Inflammatory macrophage treated with lipopolysaccharide for 1 hour (primary cell): ENCODE measurements at regions not wholly inside any gene's neighbourhood (a gene's known extent, or its start where the extent isn't known, plus 50 kb on each side); places are given as distances from the start of the nearest gene placed in this dataset.
"Not testable (repeated sequence)": the region's sequence is repeated elsewhere in the genome, so short reads cannot be mapped to it uniquely, and the experiment has no call there.

ENCODE experiments used
- DNase-seq, 2 donors: peaks; one replicate each; pipeline ENCODE4 v3.0.0-alpha.2; 2020 to 2022

DNA sequence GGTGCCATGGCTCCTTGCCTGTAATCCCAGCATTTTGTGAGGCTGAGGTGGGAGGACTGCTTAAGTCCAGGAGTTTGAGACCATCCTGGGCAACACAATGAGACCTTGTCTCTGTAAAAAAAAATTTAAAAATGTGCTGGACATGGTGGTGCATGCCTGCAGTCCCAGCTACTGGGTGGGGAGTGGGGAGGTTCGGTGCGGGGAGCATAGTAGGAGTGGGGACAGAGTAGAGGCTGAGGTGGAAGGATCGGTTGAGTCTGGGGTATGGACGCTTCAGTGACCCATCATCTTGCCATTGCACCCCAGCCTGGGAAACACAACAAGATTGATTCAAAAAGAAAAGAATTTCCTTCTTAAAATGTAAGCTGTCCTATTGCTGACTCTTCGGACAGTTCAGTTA lies 1490.0 kb upstream of the GBE1 start:
- DNase-seq: no peak

DNA sequence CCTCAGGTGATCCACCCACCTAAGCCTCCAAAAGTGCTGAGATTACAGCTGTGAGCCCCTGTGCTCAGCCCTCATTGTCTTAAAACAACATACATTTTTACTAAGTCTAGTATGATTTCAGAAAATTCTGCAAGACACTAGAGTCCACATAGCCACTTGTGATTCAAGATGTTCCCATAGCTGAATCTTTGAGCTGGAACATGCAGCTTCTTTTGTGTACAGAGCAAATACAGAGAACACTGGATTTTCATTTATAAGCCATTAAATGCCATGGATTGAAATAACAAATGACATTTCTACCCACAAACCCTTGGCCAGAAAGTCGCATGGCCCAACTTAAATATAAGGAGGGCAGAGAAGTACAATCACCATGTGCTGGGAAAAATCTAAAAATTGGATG lies 1489.2 kb upstream of the GBE1 start:
- no peak for DNase-seq

DNA sequence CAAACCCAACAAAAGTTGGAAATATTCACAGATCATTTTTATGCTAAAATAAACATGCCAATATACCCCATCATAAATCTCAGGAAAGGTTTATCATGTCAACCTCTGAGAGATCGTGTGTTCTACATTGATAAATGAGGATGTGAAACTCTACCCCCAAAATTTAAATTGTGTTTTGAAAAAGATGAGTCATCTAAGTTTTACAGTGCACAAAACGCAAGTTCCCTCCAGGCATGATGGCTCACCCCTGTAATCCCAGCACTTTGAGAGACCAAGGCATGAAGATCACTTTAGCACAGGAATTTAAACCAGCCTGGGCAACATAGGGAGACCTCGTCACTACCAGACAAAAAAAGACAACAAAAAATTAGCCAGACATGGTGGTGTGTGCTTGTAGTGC lies 1487.0 kb upstream of the GBE1 start:
- no peak for DNase-seq

DNA sequence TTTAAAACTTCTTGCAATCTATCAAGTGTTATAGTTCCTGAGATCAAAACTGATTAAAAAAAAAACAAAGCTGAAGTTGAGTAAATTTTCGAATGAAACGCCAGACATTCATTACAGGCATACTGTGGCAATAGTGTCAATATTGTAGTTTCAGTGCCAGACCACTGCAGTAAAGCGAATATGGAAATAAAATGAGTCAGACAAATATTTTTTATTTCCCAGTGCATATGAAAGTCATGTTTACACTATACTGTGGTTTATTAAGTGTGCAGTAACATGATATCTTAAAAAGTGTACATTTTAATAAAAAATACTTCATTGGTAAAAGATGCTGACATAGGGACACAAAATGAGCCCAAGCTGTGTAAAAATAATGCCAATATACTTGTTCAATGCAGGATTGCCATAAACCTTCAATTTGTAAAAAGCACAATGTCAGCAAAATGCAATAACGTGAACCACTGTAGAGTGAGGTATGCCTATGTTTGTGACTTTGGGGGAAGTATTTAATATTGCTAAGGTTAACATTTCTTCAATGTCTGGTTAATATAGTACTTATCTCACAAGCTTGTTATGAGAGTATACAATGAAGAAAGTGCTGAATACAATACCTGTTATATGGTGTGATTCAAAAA lies 1473.9 kb upstream of the GBE1 start:
- DNase-seq: no peak

DNA sequence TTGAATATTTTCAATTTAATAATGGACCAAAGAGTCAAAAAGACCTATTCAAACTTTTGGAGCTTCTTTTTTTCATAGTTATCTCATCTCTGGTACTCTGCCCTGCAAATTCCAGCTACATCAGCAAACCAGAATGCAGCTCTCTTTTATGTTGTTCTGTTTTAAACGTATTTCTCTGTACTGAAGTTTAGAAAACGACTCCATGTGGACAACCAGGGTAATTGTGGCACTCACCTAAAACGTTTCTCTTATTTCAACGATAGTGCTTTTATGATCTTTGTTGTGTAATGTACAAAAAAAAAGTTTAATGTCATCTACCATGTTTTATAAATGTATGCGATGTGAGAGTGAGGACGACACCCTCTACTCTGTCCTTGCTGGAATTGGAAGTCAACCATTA lies 1472.3 kb upstream of the GBE1 start:
- DNase-seq: no peak

DNA sequence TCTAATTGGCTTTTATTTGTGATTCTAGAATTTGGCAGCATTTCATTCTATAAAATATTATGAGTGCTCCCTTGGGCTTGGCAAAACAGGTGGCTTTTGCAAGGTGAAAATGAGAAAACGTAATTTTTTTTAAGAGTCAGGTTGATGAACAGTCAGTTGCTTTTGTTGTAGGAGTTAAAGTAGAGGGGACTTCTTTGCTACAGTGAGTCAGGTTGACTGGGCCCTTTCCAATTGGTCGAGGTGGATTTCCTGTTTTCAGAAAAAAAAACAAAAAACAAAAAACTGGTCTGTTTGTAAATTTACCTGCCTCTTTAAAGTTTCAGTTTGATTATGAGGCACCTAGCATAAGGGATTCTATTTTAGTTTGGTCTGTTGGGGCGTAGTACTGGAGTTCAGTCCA lies 1469.4 kb upstream of the GBE1 start:
- DNase-seq: no peak

DNA sequence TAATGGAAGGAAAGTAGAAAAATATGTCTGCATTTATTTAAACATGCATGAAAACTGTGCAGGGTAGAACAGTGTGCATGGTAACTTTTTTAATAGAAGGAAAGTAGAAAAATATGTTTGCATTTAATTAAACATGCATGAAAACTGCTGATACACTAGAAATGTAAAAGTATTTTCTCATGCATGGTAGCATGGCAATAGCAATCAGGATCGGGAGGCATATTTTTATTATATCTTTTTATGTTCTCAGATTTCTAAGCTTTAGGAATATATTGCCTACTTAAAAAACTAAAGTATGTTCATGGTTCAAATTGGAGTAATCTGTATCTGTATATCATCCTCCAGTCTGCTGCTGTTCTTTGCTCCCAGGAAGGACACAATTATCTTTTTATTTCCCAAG lies 1468.9 kb upstream of the GBE1 start:
- DNase-seq: no peak

DNA sequence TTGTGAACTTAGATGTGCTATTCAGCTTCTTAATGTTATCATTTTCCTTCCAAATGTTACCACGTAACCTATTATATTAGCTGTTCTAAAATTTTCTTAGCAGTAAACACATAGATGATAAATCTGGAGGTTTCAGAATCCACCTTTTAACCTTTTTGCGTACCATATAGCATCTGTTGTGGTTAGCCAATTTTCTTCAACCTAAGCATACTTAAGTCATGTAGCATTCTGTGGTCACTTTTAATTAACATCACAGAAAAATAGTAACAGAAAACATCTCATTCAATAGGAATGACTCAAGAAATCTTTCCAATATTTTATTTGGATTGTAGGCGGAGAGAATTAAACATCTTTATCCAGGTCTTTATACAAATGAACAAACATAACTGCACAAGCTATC lies 1465.3 kb upstream of the GBE1 start:
- DNase-seq: no peak

DNA sequence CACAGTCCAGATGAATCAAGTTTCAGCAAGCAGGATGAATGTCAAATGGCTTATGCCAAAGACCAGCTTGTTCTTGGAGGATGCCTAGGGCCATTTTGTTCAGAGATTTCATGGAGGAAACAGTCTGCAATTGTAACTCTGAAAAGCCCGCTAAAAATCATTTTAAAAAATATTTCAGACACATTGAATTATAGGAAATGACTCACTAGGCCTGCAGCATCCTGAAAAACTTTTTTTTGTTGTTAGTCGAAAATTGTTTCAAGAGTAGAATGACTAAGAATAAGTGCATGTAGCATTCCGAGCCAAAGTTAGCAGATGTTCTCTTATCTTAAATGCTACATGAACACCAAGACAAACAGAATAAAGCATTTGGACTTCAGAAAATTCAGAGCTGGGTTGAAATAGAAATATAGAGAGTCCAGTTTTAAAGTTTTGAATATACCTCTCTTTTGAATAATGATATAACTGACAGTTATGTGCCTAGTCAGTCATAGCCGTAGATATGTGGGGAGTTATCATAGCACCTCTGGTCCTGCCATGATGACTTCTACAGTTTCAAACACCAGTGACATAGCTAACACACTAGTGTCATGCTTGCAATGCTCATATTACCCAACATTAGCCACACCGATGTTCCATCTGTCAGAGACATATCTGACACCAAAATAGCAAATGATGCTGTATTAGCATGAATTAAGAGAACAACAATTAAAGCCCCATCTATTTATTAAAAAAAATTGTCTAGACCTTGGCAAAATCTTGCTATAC lies 1462.8 kb upstream of the GBE1 start:
- DNase-seq: no peak

DNA sequence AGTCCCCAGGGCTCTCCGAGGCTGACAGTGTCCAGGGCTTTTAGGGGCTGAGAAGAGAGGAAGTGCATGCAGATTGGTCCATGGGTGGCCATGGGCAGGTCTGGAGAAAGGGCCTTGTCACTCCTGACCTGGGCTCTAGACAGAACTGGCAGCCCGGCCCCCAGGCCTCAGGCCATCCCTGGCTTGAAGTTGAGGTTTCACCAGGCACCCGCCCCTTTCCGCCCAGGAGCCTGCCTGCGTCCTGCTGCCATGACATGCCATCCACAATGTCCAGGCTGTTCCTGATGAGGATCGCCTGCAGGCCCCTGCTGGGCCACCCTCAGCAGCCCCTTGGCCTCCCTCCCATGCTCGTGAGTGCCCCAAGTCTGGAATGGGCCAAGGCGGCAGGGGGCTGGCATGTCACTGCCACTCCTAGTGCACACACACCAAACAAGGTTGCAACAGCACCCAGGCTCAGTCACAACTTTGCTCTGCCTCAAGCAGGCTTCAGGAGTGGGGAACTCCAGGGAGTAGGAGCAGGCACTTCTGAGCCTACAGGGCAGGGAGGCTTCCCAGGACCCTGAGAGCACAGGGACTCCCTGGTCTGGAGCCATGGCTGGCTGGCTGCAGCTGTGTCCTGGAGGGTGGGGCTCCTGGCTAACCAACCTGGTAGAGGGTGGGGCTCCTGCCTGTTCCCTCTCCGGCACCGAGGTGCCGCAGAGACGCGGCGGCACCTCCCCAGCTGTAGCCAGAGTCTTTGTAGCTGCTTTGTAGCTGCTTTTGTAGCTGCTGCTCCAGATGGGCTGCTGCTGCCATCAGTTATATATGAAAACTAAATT lies 1457.1 kb upstream of the GBE1 start:
- DNase-seq: no peak

DNA sequence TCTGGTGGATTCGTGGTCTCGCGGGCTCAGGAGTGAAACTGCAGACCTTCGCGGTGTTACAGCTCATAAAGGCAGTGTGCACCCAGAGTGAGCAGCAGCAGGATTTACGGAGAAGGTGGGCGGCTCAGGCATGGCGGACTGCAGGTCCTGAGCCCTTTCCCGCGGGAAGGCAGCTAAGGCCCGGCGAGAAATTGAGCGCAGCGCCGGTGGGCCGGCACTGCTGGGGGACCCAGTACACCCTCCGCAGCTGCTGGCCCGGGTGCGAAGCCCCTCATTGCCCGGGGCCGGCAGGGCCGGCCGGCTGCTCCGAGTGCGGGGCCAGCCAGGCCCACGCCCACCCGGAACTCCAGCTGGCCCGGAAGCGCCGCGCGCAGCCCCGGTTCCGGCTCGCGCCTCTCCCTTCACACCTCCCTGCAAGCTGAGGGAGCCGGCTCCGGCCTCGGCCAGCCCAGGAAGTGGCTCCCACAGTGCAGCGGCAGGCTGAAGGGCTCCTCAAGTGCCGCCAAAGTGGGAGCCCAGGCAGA lies 1456.2 kb upstream of the GBE1 start:
- not testable (repeated sequence) for DNase-seq

DNA sequence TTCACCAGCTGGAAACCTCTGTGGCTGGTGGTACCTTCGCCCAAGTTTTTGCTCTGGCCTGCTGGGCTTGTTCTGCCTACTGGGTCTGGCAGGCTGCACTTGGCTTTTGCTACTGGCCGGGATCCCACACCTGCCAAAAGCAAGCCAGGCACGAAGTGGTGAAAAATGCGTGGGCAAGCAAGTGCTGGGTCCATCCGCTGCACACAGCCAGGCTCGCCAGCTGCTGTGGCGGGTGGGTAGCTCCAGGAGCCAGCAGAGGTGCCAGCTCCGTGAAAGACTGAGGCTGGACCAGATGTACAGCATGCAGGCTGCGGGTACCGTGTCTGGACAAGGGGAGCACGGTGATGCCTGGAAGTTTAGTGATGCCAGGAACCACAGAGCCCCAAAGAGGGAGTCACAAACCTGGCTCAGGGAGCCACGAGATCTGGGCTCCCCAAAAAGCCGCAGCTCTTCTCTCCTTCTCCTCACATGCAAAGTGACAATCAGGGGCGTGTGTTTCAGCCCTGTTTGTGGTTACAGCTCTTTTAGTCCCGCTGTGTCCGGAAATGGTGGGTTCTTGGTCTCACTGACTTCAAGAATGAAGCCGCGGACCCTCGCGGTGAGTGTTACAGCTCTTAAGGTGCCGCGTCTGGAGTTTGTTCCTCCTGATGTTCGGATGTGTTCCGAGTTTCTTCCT lies 1455.6 kb upstream of the GBE1 start:
- DNase-seq: no peak

DNA sequence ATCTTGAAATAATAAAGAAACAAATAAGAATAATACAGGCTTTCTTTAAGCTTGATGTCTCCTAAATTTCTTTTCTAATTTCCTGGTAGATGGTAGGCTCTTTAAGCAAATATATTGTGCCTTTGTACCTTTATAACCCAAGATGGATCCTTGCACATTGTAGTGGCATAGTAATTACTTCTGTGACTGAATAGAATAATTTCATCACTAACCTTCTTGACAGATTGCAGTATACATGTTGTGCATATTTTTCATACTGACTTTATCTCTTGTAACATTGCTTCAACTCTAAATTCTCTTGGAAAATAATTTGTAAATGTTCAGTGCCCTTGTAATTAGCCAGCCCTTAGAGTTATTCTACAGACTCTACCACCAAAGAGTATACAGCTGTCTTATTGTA lies 1433.8 kb upstream of the GBE1 start:
- DNase-seq: no peak

DNA sequence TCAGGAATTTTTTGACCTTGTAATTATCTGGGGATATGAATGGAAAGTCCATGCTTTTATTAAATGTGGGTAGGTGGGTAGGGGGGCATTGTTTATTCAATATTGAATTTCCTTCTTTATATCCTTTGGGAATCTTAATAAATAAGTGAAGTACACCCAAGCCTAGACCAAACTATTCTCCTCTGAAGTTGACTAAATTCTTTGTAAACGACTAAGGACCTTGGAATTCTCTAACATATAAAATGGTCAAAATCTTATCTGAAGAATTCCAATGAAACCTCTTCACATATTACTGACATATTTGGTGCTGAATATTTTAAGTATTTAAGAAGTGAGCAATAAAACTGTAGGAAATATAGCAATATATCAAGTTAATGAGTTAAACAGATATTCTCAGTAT lies 1432.1 kb upstream of the GBE1 start:
- DNase-seq: no peak

DNA sequence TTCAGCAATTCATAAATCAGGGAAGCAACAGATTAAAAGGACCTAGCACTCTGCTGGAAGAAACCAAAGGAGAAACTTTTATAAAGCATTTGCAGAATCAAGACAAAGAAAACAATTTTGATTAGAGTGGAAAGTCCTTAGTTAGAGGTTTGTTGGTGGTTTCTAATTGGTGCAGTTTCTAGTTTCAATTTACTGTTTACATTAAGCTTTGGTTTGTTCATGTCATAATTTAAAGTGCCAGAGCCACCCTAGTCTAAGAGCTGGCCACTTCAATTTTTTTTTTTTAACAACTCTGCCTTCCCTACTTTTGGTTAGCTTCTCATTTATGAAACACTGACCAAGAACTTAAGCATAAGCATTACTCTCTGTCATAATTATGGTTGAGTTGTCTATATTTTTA lies 1428.2 kb upstream of the GBE1 start:
- DNase-seq: no peak

DNA sequence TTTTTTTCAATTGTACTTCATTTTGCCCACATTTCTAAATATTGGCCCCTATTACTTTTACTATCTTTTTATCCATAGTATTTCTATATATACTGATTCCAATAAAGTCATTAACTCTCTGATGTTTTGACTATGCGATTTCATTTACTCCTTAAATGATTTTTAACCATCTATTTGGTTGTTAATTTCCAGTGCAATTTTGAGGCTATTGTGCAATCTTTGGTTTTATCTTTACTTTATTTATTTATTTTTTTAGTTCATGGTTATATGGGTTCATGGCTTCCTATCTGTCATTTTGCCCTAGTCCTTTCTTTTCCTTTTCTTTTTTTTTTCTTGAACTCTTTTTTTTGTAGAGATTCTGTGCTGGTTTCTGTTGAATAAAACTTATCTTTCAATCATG lies 1408.0 kb upstream of the GBE1 start:
- no peak for DNase-seq

DNA sequence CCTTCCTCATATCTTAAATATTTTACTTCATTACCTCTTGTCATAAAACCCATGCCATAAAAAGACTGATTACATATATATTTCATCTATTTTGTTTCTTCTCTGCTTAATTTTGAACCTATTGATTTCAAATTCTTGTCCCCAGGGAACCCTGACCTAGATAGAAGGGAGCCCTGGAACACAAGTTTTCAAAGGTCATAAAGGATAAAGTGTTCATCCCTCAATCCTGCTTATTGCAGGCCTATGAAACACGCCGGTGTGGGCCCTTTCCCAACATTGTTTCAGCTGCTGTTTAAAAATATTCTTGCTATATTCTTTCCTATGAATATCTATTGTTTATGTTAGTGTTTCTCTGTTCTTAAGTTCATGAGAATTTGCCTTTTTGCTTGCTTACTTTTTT lies 1389.5 kb upstream of the GBE1 start:
- no peak for DNase-seq

DNA sequence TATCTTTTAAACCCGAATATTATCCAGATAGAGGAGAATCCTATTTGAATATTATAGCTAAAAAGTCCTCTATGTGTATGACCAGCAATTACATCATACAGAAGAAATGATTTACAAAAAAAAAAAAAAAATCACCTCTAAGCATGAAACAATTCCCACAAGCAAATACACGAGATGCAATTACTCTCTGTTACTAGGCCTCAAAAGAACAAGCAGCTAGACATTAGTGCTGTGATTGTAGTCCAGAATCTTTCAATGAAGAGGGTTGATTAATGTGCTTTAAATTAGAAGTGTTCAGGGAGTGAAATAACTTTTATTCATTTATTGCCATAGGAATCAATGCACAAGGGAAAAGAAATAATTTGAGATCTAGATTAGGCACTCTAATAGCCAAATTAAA lies 1379.5 kb upstream of the GBE1 start:
- no peak for DNase-seq

DNA sequence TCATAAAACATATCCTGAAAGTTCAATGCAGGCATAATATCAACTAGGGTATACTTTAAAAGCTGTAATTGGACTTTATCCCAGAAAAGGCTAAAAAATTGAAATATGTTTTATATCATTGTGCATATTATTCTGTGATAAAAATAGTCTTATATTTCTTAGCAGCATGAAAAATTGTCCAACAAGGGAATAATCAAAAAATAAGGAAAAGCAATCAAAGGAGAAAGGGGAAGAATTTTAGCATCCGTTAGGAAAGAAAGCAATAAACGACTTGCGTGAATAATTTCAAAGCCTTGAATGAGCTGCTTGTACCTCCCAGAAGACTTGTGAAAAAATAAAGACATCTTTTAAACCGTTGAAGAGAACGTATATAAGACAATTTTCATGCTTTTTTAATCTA lies 1369.8 kb upstream of the GBE1 start:
- DNase-seq: no peak

DNA sequence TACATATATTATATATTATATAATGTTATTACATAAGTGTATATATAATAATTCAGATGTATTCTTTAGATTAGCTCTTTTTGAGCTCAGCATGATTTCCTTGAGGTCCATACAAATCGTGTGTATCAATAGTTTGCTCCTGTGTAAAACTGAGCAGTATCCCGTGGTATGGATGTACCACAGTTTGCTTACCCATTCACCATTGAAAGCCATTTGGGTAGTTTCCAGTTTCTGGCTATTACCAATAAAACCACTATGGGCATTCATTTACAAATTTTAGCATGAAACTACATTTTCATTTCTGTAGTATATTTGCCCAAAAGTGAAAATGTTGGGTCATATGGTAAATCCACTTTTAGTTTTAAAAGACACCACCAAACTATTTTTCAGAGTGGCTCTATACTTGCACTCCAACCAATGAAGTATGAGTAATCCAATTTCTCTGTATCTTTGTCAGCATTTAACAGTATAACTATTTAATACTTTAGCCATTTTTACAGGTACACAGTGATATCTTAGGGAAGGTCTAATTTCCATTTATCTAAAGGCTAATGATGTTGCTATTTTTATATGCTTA lies 1361.4 kb upstream of the GBE1 start:
- DNase-seq: no peak

DNA sequence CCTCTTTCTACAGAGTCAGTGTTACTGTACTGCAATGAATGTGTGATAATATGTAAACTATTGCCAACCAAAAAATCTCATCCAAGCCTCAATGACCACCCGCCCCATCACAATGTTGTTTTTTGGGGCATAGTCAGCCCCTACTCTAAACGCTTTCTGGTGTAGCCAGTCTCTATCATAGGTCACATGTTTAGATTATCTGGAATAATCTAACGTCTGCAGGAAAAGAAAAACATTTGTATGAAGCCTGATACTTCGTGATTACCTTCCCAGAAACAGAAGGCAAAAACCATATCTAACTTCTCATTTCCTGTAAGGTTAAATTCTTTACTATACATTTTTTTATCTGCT lies 1331.8 kb upstream of the GBE1 start:
- no peak for DNase-seq

DNA sequence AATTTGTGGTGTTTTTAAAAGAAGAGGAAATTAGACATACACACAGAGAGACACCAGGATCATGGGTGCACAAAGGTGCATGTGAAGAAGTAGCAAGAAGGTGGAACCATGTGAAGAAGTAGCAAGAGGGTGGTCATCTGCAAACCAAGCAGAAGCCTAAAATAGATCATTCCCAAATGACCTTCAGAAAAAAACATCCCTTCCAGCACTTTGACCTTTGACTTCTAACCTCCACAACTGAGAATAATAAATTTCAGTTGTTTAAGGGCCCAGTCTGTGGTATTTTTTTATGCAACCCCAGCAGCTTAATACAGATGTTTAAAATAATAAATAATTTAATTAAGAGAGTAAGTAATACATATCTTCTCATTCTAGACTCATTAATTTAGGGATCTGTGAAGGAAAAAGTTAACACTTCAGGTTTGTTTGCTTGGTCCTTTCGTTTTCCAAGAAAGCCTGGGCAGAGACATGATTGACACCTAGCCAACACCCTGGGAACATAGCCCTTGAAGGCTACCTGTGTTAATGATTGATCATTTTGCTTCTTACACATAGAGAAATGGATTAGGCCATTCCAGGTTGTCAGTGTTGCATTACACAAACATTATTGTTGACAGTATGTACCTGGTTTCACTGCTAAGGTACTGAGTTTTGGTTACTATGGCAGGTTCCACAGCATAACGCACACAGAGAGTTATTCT lies 1331.2 kb upstream of the GBE1 start:
- DNase-seq: no peak
